ENCODE measurements at regions not wholly inside any gene's neighbourhood (a gene's known extent, or its start where the extent isn't known, plus 50 kb on each side); places are given as distances from the start of the nearest gene placed in this dataset.

DNA sequence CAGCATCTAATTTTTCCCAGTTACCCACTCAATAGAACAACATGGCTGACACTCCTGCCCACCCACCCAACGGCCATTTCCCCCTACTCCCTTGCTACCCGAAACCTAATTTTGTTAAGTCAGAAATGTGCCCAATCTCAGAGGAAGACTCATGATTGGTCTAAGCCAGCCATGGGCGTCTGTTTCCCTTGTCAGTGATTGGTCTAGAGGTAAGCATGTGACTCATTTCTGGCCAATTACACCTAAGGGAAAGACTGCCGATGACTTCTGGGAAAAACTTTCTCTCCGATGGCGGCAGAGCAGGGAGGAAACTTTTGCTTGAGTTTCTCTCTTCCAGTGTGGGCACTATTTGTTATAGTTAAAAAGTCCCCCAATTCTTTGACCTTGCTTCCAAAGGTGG, 72.9 kb downstream of the RPLP1 start:
- CTCF ChIA-PET, result no interaction called here
- no TSS peak for BruUV-seq (replicated peaks)
- no peak overlapping the region for H3K27ac Mint-ChIP-seq (ENCODE audit: unreplicated experiment)
- no peak overlapping the region for H3K4me3 Mint-ChIP-seq (ENCODE audit: low read depth, unreplicated experiment)
- H3K36me3 Mint-ChIP-seq (ENCODE audit: insufficient read depth, unreplicated experiment), result no peaks in the 10 kb centered on the region
- H3K4me1 Mint-ChIP-seq (ENCODE audit: low read depth, unreplicated experiment), result peaks cover 26% of the 10 kb centered on the region
- intact Hi-C loops (cut with micrococcal nuclease; ENCODE audit: unreplicated experiment), result no loop called here
- TF ChIP-seq, protein P1, sequence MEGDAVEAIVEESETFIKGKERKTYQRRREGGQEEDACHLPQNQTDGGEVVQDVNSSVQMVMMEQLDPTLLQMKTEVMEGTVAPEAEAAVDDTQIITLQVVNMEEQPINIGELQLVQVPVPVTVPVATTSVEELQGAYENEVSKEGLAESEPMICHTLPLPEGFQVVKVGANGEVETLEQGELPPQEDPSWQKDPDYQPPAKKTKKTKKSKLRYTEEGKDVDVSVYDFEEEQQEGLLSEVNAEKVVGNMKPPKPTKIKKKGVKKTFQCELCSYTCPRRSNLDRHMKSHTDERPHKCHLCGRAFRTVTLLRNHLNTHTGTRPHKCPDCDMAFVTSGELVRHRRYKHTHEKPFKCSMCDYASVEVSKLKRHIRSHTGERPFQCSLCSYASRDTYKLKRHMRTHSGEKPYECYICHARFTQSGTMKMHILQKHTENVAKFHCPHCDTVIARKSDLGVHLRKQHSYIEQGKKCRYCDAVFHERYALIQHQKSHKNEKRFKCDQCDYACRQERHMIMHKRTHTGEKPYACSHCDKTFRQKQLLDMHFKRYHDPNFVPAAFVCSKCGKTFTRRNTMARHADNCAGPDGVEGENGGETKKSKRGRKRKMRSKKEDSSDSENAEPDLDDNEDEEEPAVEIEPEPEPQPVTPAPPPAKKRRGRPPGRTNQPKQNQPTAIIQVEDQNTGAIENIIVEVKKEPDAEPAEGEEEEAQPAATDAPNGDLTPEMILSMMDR (IDR thresholded peaks at IDR 0.05; ENCODE audit: unreplicated experiment), result no peak
- H3K27me3 Mint-ChIP-seq (ENCODE audit: unreplicated experiment), result peaks cover 20% of the 10 kb centered on the region
- DNase-seq, result no peak
- H3K9me3 Mint-ChIP-seq (ENCODE audit: low read depth, unreplicated experiment), result no peaks in the 10 kb centered on the region

- BruUV-seq (replicated peaks), result no TSS peak
- H3K27ac Mint-ChIP-seq (ENCODE audit: unreplicated experiment), result no peak overlapping the region
- CTCF ChIA-PET, result no interaction called here
These were observed 73.8 kb downstream of the RPLP1 start for GRCh38 chr15:69526081-69527061.

DNA sequence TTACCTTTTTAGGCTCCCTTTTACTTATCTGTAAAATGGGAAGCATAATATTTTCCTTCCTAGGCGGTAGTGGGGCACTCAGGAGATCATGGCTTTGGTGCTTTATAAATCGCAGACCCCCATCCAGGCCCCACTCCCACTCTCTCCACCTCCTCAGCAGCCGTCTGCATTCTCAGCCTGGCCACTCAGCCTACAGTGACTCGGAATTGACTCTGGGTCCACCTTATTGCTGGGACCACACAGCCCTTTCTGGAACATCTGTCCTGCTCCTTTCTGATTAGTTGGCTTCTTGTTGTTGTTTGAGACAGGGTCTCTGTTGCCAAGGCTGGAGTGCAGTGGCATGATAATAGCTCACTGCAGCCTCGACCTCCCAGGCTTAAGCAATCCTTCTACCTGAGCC, 76.5 kb downstream of the RPLP1 start:
- H3K4me1 Mint-ChIP-seq (ENCODE audit: low read depth, unreplicated experiment), result peaks cover 11% of the 10 kb centered on the region
- peaks cover 23% of the 10 kb centered on the region for H3K27me3 Mint-ChIP-seq (ENCODE audit: unreplicated experiment)
- H3K4me3 Mint-ChIP-seq (ENCODE audit: low read depth, unreplicated experiment), result no peak overlapping the region
- no peak overlapping the region for H3K27ac Mint-ChIP-seq (ENCODE audit: unreplicated experiment)
- intact Hi-C loops (cut with micrococcal nuclease; ENCODE audit: unreplicated experiment), result no loop called here
- TF ChIP-seq, protein P1 (IDR thresholded peaks at IDR 0.05; ENCODE audit: unreplicated experiment), result no peak
- CTCF ChIA-PET, result no interaction called here
- no peaks in the 10 kb centered on the region for H3K36me3 Mint-ChIP-seq (ENCODE audit: insufficient read depth, unreplicated experiment)
- no peak for DNase-seq
- H3K9me3 Mint-ChIP-seq (ENCODE audit: low read depth, unreplicated experiment), result no peaks in the 10 kb centered on the region
- BruUV-seq (replicated peaks), result no TSS peak

More at GRCh38 chr15:69526081-69527061, 73.8 kb downstream of the RPLP1 start:
- Mint-ChIP-seq H3K27me3 (ENCODE audit: unreplicated experiment) (peaks cover 23% of the 10 kb centered on the region), H3K36me3 (ENCODE audit: insufficient read depth, unreplicated experiment) (no peaks in the 10 kb centered on the region), H3K4me1 (ENCODE audit: low read depth, unreplicated experiment) (peaks cover 26% of the 10 kb centered on the region), H3K4me3 (ENCODE audit: low read depth, unreplicated experiment) (no peak overlapping the region), H3K9me3 (ENCODE audit: low read depth, unreplicated experiment) (no peaks in the 10 kb centered on the region)
- intact Hi-C loops (cut with micrococcal nuclease; ENCODE audit: unreplicated experiment), result no loop called here
- TF ChIP-seq, protein P1 (IDR thresholded peaks at IDR 0.05; ENCODE audit: unreplicated experiment), result no peak
- DNase-seq, result no peak

DNA sequence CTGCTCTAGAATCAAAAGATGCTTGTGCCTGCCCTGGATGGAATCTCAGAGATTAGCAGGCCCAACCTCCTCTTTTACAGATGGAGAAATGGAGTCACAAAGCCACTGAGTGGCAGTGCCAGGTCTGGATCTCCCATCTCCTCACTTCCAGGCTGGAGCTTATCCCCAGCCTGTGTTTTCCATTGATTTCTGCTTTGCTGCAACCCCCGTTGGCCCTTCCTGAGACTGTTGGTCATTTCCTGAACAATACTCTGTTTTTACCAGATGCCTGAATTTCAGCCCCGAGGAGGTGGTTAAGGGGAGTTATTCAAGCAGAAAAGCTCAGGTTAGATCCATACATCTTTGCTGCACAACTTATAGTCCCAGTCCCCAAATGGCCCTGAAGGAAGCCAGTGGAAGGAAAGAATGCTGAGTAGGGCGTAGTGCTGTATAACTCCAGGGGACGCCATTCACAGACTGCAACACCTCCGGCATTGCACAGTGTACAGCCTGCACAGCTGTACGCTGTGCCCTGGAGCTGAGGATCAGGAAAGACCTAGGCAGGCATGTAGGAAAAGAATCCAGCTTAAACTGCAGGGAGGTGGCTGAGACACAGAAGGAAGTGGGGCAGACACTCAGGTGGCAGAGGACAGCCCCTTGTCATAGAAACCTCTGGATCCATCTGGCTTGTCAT, 77.5 kb downstream of the RPLP1 start:
- TF ChIP-seq, protein P1 (IDR thresholded peaks at IDR 0.05; ENCODE audit: unreplicated experiment), result no peak
- Mint-ChIP-seq H3K36me3 (ENCODE audit: insufficient read depth, unreplicated experiment) (no peaks in the 10 kb centered on the region), H3K4me3 (ENCODE audit: low read depth, unreplicated experiment) (no peak overlapping the region), H3K9me3 (ENCODE audit: low read depth, unreplicated experiment) (no peaks in the 10 kb centered on the region), H3K27me3 (ENCODE audit: unreplicated experiment) (peaks cover 23% of the 10 kb centered on the region), H3K27ac (ENCODE audit: unreplicated experiment) (no peak overlapping the region), H3K4me1 (ENCODE audit: low read depth, unreplicated experiment) (peaks cover 2% of the 10 kb centered on the region)
- DNase-seq, result no peak
- no TSS peak for BruUV-seq (replicated peaks)
- CTCF ChIA-PET, result interaction anchor here (0.6 kb wide), 1 partner anchor 1765 kb away, joined by 3 read pairs; no protein-coding TSS in a partner anchor
- intact Hi-C loops (cut with micrococcal nuclease; ENCODE audit: unreplicated experiment), result no loop called here

Data from Calu3 (cell line).